ENCODE measurements at regions not wholly inside any gene's neighbourhood (a gene's known extent, or its start where the extent isn't known, plus 50 kb on each side); places are given as distances from the start of the nearest gene placed in this dataset.

DNA sequence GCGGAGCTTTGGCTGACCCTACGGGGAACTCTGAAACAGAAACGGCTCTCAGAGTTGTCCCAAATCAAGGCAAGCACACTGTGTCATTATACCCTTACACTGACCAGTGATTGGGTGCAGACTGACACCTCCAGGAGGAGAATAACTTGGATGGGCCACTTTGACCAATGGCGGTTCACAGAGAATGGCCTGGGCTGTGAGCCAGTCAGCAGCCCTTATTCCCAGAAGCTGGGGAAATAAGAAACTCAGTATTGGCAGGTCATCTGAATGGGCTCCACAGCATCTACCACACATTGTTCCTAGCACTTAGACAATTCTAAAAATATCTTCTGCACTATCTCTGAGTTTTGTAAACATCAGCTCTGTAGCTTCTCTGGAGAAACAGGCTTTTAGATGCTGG, 265.2 kb downstream of the ADGRL2 start:
- TF ChIP-seq, protein P1, sequence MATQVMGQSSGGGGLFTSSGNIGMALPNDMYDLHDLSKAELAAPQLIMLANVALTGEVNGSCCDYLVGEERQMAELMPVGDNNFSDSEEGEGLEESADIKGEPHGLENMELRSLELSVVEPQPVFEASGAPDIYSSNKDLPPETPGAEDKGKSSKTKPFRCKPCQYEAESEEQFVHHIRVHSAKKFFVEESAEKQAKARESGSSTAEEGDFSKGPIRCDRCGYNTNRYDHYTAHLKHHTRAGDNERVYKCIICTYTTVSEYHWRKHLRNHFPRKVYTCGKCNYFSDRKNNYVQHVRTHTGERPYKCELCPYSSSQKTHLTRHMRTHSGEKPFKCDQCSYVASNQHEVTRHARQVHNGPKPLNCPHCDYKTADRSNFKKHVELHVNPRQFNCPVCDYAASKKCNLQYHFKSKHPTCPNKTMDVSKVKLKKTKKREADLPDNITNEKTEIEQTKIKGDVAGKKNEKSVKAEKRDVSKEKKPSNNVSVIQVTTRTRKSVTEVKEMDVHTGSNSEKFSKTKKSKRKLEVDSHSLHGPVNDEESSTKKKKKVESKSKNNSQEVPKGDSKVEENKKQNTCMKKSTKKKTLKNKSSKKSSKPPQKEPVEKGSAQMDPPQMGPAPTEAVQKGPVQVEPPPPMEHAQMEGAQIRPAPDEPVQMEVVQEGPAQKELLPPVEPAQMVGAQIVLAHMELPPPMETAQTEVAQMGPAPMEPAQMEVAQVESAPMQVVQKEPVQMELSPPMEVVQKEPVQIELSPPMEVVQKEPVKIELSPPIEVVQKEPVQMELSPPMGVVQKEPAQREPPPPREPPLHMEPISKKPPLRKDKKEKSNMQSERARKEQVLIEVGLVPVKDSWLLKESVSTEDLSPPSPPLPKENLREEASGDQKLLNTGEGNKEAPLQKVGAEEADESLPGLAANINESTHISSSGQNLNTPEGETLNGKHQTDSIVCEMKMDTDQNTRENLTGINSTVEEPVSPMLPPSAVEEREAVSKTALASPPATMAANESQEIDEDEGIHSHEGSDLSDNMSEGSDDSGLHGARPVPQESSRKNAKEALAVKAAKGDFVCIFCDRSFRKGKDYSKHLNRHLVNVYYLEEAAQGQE (IDR thresholded peaks at IDR 0.05; ENCODE audit: insufficient read depth in 1 of 2, low read depth in 2 of 2, low read length in 2 of 2): no peak
- no peak for TF ChIP-seq POLR2AphosphoS5 (IDR thresholded peaks at IDR 0.05; ENCODE audit: low read depth, low read length)
- no peak for TF ChIP-seq TAF1 (IDR thresholded peaks at IDR 0.05; ENCODE audit: borderline replicate concordance, insufficient read depth, low read length)
- no peak for TF ChIP-seq FOXP2 (optimal IDR thresholded peaks at IDR 0.05; ENCODE audit: borderline replicate concordance, extremely low read depth, extremely low read length, insufficient read depth)
- TF ChIP-seq SIN3A (IDR thresholded peaks at IDR 0.05; ENCODE audit: borderline replicate concordance, insufficient read depth, low read length): no peak
